Epithelial cell of esophagus (primary cell): ENCODE measurements at regions not wholly inside any gene's neighbourhood (a gene's known extent, or its start where the extent isn't known, plus 50 kb on each side); places are given as distances from the start of the nearest gene placed in this dataset.

Experiments used
- DNase-seq: peaks from one replicate; pipeline ENCODE4 v3.0.0; 2010; ENCODE audit warnings: low read depth
- H3K4me3 ChIP-seq: 2 replicates; pipeline ENCODE4 v1.5.1; 2011; ENCODE audit warnings: mild to moderate bottlenecking, low read length, control low read depth
- TF ChIP-seq, protein P1 (sequence below): IDR thresholded peaks from 2 replicates; pipeline ENCODE4 v1.5.1; 2011; ENCODE audit warnings: low read depth, mild to moderate bottlenecking, low read length, control low read depth, inconsistent platforms; ENCODE audit not compliant: insufficient read depth; ENCODE audit errors: missing control alignments

DNA sequence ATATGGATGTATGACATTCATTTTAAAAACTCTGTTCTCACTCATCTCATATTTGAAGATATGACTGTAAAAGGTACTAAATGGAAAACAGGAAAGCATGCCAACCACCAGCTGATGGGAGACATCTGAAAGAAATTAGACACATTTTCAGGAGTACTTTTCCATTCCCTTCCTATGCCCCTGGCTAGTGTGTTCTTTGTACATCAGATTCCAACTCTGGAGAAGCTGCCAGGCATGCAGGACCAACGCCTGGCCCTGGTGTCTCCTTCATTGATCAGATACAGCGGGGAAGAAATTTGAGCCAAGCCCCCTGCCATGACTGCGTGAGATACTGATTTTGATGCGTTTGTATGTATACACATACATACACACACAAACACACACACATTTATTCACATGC is 599.0 kb upstream of the SYT4 start:
- TF ChIP-seq, protein P1, sequence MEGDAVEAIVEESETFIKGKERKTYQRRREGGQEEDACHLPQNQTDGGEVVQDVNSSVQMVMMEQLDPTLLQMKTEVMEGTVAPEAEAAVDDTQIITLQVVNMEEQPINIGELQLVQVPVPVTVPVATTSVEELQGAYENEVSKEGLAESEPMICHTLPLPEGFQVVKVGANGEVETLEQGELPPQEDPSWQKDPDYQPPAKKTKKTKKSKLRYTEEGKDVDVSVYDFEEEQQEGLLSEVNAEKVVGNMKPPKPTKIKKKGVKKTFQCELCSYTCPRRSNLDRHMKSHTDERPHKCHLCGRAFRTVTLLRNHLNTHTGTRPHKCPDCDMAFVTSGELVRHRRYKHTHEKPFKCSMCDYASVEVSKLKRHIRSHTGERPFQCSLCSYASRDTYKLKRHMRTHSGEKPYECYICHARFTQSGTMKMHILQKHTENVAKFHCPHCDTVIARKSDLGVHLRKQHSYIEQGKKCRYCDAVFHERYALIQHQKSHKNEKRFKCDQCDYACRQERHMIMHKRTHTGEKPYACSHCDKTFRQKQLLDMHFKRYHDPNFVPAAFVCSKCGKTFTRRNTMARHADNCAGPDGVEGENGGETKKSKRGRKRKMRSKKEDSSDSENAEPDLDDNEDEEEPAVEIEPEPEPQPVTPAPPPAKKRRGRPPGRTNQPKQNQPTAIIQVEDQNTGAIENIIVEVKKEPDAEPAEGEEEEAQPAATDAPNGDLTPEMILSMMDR = no peak
- no peak overlapping the region for H3K4me3 ChIP-seq
- DNase-seq = no peak

DNA sequence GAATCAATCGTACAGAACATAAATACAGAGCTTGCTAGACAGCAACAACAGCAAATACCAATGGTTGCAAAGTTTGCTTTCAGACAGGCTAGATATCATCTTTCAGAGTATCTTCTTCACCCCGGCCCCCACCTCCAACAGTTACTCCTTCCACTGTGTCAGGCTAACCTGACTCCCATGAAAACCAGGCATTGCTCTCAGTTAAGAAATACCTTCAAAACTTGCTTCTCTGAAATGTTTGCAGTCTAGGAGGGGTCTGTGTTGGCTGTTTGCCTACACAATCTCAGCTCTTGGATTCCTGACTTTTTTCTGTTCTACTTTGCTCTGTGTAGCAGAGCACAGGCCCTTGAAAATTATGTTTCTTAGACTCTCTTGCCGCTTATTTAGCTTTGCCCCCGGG is 599.5 kb upstream of the SYT4 start:
- no peak overlapping the region for H3K4me3 ChIP-seq
- DNase-seq = no peak

DNA sequence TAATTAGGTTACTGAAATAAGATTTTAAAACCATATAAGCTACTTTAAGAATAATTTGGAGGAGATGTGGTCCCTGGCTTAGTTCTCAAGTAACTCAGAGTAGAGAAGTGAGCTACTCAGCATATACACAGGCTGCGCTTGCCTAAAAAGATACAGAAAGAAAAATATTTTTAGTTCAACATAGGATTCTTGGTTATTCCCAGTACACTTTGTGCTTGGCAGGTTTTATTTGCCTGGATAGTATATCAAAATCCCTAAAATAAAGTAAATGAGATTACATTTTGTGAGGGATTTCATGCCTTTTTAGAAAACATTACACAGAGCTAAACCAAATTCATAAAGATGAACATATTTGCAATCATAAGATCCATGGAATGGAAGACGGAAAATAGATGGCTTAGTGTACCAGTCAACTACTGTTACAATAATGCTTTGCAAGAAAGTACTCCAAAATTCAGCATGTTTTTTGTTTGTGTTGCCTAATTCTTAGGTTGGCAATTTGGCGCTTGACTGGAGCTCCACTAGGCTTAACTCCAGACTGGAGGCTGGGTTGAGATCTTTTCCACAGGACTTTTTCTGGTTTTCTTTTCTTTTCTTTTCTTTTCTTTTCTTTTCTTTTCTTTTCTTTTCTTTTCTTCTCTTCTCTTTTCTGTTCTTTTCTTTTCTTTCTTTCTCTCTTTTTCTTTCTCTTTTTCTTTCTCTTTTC is 600.5 kb upstream of the SYT4 start:
- H3K4me3 ChIP-seq = no peak overlapping the region
- no peak for DNase-seq
- TF ChIP-seq, protein P1 = no peak

More for the DNA sequence above, 599.5 kb upstream of the SYT4 start:
- TF ChIP-seq, protein P1 = no peak

DNA sequence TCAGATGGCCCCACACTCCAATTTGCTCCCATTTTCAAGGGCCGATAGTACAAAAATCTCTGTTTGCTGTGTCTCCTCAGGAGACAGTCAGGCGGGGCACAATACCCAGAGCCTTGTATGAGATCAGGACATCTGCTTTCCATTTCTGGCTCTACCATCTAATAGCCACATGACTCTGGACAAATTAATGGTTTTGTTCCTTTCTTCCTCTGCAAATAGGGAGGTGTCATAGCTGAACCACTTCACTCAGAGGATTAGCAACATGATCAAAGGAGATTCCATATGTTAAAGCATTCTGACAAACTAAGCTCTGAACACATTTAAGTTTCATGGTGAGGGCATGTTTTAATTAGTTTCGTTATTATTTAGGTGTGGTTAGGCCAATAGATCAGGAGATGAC is 602.1 kb upstream of the SYT4 start:
- DNase-seq = no peak
- H3K4me3 ChIP-seq = no peak overlapping the region
- TF ChIP-seq, protein P1 = no peak

DNA sequence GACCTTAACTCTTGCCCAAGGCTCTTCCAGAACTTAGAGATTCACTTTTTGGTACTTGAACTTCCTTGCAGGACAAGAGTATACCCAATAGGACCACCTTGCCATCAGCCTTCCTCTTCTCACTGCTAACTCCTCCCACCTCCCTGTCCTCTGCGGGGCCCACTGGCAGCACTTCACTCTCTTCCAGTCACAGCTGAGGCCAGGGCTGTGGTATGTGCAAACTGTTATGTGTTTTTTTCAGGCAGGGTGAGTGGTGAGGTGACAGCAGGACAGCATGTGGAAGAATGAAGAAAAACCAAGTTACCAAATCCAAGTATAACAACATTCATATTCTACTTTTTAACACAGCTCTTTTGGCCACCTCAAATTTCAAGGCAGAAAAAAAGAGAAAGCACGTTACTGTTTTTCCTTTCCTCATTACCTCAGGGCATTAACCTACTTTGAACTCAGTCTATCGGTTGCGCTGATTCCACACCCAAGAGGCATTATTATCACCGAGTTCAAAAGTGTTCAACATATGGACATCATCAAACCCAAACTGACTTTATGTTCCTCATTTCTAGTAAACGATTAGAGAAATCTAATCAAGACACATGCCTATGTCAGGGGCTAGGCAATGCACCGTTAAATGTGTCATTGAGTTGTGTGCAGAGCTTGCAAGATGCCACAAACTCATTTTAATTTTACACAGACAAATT is 605.2 kb upstream of the SYT4 start:
- no peak overlapping the region for H3K4me3 ChIP-seq
- TF ChIP-seq, protein P1 = no peak
- DNase-seq = no peak

DNA sequence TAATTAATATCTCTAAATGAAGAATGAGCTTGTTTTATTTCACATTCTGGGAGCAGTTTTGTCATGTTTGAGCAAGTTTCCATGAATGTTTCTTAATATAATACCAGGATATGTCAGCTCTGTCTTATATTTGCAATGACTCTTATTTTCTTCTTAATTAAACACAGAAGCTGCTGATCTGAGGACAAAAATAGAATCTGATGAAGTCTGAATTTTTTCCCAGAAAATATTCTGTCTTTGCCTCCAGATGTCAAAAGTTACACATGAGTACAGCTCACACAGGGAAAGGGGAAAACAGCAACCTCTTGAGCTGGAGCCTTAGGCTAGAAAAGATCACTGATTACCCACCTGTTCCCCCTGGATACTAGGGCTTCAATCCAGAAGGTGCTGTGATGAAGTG is 606.6 kb upstream of the SYT4 start:
- TF ChIP-seq, protein P1 = no peak
- H3K4me3 ChIP-seq = no peak overlapping the region
- DNase-seq = no peak
